ENCODE measurements at regions not wholly inside any gene's neighbourhood (a gene's known extent, or its start where the extent isn't known, plus 50 kb on each side); places are given as distances from the start of the nearest gene placed in this dataset.

GRCh38 chr2:126317790-126318431, 338.0 kb upstream of the GYPC start:
- 74 to 83% methylated on average over 2 of the region's 2 CpGs for WGBS, 2 donors (ENCODE audit: low coverage in 1 of 2)
- ATAC-seq = no peak
- TF ChIP-seq POLR2AphosphoS5 (IDR thresholded peaks at IDR 0.05) = no peak
- no peak for TF ChIP-seq CTCF (IDR thresholded peaks at IDR 0.05)

GRCh38 chr2:126322342-126322741, 333.6 kb upstream of the GYPC start:
- Histone ChIP-seq H3K4me3 (no peak overlapping the region), H3K27ac (no peak overlapping the region), H3K27me3 (no peaks in the 10 kb centered on the region), H3K9me3 (no peaks in the 10 kb centered on the region), H3K4me1 (no peaks in the 10 kb centered on the region), H3K36me3 (no peaks in the 10 kb centered on the region)
- ATAC-seq = no peak
- no peak for TF ChIP-seq POLR2A (IDR thresholded peaks at IDR 0.05)
- no peak for TF ChIP-seq EP300 (IDR thresholded peaks at IDR 0.05)
- TF ChIP-seq POLR2AphosphoS5 (IDR thresholded peaks at IDR 0.05) = no peak
- TF ChIP-seq CTCF (IDR thresholded peaks at IDR 0.05) = no peak
- 75 to 91% methylated on average over 3 of the region's 3 CpGs for WGBS, 2 donors (ENCODE audit: low coverage in 1 of 2)

More at GRCh38 chr2:126317790-126318431, 338.0 kb upstream of the GYPC start:
- Histone ChIP-seq H3K4me3 (no peak overlapping the region), H3K27ac (no peak overlapping the region), H3K36me3 (no peaks in the 10 kb centered on the region), H3K9me3 (no peaks in the 10 kb centered on the region), H3K27me3 (no peaks in the 10 kb centered on the region), H3K4me1 (no peaks in the 10 kb centered on the region)

- H3K9me3 ChIP-seq = no peaks in the 10 kb centered on the region
- H3K4me1 ChIP-seq = no peaks in the 10 kb centered on the region
- TF ChIP-seq CTCF (IDR thresholded peaks at IDR 0.05) (no peak), POLR2A (IDR thresholded peaks at IDR 0.05) (no peak), POLR2AphosphoS5 (IDR thresholded peaks at IDR 0.05) (no peak), EP300 (IDR thresholded peaks at IDR 0.05) (no peak)
- H3K27me3 ChIP-seq = no peaks in the 10 kb centered on the region
- 68 to 78% methylated on average over 5 of the region's 5 CpGs for WGBS, 2 donors (ENCODE audit: low coverage in 1 of 2)
- H3K27ac ChIP-seq = no peak overlapping the region
- no peak for ATAC-seq
- no peaks in the 10 kb centered on the region for H3K36me3 ChIP-seq
- H3K4me3 ChIP-seq = no peak overlapping the region
Observed at GRCh38 chr2:126325202-126325601, 330.8 kb upstream of the GYPC start.

- no peak for TF ChIP-seq CTCF (IDR thresholded peaks at IDR 0.05)
- no peak for TF ChIP-seq EP300 (IDR thresholded peaks at IDR 0.05)
- Histone ChIP-seq H3K36me3 (no peaks in the 10 kb centered on the region), H3K27ac (no peak overlapping the region), H3K27me3 (no peaks in the 10 kb centered on the region), H3K9me3 (peaks cover 0 to 28% (median 0%) of the 10 kb centered on the region in 3 donors), H3K4me1 (no peaks in the 10 kb centered on the region), H3K4me3 (no peak overlapping the region)
- ATAC-seq = no peak
- WGBS, 2 donors (ENCODE audit: low coverage in 1 of 2) = 79 to 80% methylated on average over 2 of the region's 2 CpGs
Observed at GRCh38 chr2:126329173-126329572, 326.8 kb upstream of the GYPC start.

- Histone ChIP-seq H3K9me3 (no peaks in the 10 kb centered on the region), H3K27me3 (no peaks in the 10 kb centered on the region), H3K4me3 (no peak overlapping the region), H3K36me3 (no peaks in the 10 kb centered on the region), H3K4me1 (no peaks in the 10 kb centered on the region), H3K27ac (no peak overlapping the region)
- 91 to 96% methylated on average over 4 of the region's 4 CpGs for WGBS, 2 donors (ENCODE audit: low coverage in 1 of 2)
- TF ChIP-seq EP300 (IDR thresholded peaks at IDR 0.05) (no peak), POLR2AphosphoS5 (IDR thresholded peaks at IDR 0.05) (no peak), CTCF (IDR thresholded peaks at IDR 0.05) (no peak), POLR2A (IDR thresholded peaks at IDR 0.05) (no peak)
- no peak for ATAC-seq
Observed at GRCh38 chr2:126342457-126342856, 313.5 kb upstream of the GYPC start.
